EH (cell line): ENCODE measurements at regions not wholly inside any gene's neighbourhood (a gene's known extent, or its start where the extent isn't known, plus 50 kb on each side); places are given as distances from the start of the nearest gene placed in this dataset.
"Not testable (repeated sequence)": the region's sequence is repeated elsewhere in the genome, so short reads cannot be mapped to it uniquely, and the experiment has no call there.

ENCODE experiments used
- DNase-seq: peaks from one replicate; pipeline ENCODE4 v3.0.0-alpha.2; 2015; ENCODE audit warnings: low read depth

- no peak for DNase-seq
These were observed 906.7 kb downstream of the GRID1 start for GRCh38 chr10:85459906-85460305.

- no peak for DNase-seq
These were observed 902.3 kb downstream of the GRID1 start for GRCh38 chr10:85464336-85464735.

DNA sequence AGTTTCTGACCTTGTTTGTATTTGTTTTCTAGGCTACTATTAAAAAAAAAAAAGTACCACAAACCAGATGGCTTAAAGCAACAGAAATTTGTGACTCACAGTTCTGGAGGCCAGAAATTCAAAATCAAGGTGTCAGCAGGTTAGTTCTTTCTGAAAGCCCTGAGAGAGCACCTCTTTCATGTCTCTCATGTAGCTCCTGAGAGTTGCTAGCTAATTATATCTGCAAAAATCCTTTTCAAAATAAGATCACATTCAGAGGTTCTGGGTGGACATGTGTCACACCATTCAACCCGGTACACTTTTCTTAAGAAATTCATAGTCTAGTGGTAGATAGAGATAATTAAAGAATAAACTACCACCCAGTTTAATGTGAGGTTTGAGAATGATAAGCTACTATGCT lies 888.6 kb downstream of the GRID1 start:
- DNase-seq, result no peak

DNA sequence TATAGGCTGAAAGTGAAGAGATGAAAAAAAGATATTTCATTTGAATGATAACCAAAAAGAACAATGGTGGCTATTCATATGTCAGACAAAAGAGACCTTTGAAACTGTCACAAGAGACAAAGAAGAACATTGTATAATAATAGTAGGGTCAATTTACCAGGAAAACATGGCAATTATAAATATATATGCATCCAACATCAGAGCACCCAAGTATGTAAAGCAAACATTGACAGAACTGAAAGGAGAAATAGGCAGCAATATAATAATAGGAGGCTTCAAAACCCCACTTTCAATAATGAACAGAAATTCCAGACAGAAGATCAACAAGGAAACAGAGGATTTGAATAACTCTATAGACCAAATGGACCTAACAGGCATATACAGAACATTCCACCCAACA lies 876.2 kb downstream of the GRID1 start:
- no peak for DNase-seq

DNA sequence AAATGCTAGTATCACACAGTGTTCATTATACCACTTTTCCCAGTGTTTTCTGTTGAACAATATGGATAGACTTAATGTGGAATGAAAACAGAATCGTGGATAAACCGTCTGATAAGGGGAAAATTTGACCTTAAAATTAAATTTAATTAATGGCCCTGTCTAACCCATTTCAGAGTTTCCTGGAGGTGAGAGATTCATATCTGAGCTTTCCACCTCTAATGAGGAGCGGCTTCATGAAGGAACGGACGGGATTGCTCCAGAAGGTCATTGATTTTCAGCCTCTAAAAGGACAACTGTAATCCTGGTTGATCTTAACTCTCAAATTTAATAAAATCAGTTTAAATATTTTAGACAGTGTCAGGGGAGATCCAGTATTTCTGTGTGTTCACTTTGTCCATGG lies 874.9 kb downstream of the GRID1 start:
- DNase-seq, result no peak

- DNase-seq, result no peak
These were observed 873.9 kb downstream of the GRID1 start for GRCh38 chr10:85492684-85493083.

- DNase-seq, result no peak
These were observed 872.9 kb downstream of the GRID1 start for GRCh38 chr10:85493703-85494102.

DNA sequence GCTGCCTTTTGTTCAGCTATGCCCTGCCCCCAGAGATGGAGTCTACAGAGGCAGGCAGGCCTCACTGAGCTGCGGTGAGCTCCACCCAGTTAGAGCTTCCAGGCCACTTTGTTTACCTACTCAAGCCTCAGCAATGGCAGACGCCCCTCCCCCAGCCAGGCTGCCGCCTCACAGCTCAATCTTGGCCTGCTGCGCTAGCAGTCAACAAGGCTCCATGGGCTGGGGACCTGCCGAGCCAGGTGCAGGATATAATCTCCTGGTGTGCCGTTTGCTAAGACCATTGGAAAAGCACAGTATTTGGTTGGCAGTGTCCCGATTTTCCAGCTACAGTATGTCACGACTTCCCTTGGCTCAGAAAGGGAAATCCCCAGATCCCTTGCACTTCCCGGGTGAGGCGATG lies 862.0 kb downstream of the GRID1 start:
- not testable (repeated sequence) for DNase-seq

GRCh38 chr10:85508159-85508558 lies 858.4 kb downstream of the GRID1 start:
- DNase-seq, result no peak

GRCh38 chr10:85510682-85511081 lies 855.9 kb downstream of the GRID1 start:
- no peak for DNase-seq

- no peak for DNase-seq
These were observed 853.2 kb downstream of the GRID1 start for GRCh38 chr10:85513436-85513835.

DNA sequence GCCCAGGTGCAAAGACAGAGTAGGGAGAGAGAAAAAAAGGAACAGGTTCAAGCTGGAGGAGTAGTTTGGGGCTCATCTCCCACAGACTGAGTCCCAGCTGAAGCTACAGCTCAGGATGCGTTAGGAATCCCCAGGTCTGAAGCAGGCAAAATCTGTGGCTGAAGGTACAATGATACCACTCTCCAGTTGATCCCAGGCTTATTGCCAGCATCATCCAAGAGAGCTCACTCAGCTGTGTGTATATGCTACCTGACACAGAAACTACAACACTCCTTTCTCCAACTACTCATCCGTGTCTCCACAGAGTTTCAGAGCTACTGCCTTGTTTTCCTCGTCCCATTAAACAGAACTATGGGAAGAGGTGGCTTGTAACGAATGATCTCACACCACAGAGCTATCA lies 851.3 kb downstream of the GRID1 start:
- DNase-seq, result no peak

DNA sequence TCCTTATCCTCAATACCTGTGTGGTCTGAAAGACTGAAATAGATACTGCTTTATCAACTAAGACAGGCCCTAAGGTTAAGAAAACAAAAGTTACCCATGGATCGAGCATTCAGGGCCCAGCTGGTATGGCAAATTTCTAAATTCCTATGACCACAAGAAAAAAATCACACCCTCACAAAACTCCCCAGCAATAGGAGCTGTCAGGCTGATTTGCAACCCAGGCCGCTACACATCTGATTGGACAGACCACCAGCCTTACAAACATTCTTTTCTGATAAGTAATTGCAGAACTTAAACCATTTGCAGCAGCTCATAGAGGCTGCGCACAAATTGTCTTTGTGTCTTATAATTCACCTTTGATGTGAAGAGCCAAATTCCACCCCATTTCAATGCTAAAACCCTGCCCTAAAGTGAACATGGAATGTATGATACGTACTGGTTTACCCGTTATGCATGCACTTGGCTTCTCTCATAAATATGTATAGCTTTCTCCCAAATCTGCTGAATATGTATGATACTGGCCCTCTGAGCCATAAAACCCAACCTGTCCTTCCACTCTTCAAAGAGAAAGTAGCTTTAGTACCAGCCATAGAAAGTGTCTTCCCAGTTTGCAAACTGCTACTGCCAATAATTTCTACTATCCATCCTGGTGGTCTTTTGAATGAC lies 842.5 kb downstream of the GRID1 start:
- no peak for DNase-seq

DNA sequence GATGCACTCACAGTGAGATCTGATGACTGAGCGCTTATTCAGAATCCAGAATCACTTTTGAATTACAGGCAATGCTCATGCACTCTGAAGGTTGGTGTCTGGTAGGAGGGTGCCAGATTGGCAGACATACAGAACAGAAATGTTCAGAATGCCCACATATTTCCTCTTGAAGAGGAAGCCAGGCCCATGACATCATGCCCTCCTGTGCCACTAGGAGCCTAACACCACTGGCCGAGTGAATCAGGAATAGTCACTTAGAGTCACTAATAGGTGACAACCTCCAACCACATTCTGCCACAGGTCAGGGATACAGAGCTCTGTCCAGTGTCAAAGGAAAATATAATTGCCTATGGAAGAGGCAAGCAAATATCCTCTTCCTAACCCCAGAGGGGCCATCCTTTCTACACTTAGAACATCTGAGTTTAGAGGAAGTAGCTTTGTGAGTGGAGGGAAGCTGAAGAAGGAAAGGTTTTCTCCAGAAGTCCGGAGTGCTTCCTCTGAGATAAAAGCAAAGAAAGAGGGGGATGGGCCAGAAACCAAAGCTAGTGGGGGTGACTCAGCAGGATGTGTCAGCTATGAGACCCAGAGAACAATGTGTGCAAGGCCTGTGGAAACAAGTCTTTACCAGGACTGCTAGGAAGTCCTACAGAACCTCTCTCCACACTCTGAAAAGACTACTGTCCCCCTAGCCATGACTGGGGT lies 838.8 kb downstream of the GRID1 start:
- no peak for DNase-seq

DNA sequence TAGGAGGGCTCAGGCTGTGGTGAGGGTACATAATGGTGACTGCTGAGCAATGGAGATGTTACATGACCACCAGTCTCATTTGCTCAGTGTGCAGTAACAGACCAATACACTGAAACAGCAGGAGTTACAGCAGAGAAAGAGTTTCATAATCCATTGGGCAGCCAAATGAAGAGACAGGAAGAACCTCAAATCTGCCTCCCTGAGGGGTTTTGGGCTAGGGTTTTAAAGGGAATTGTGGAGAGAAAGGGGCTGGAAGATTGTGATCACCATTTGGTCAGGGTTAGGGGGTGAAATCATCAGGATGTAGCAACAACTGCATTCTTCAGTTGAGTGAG lies 838.3 kb downstream of the GRID1 start:
- no peak for DNase-seq

- no peak for DNase-seq
These were observed 834.9 kb downstream of the GRID1 start for GRCh38 chr10:85531706-85532105.

- DNase-seq, result no peak
These were observed 833.8 kb downstream of the GRID1 start for GRCh38 chr10:85532773-85533172.

DNA sequence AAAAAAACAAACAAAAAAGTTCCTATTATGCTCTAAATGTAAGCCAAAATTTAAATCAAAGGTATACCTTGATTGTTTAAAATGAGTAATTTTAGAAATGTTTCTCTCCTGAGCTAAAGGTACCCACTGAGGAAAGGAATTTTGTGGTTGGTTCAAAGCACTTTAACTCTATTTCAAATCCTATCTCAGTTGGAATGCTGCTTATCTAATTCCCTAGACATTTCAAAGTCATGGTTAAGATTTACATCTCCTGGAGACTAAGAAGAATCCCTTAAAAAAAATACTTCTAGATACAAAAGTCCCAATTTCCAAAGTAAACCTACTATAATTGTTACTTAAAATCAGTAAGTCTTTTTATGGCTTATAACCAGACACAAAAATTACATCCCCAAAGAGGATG lies 830.7 kb downstream of the GRID1 start:
- DNase-seq, result no peak

GRCh38 chr10:85537561-85537960 lies 829.0 kb downstream of the GRID1 start:
- DNase-seq, result no peak

DNA sequence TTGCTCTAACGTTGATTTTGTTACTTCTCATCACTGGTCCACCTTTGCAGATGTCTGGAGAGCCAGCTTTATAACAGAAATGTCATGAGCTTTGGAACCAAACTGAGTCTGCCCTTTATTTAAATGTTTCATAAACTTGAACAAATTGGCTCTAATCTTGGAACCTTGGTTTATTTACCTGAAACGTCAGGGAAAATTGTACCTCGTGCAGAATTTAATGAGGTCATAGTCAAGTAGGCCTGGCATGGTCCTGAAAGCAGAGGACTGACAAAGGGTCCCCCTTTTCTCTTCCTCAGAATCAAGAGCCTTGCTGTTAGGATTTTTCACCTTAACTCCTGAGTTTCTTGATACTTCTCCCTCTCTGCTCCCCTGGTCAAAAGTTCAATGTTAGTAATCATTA lies 828.0 kb downstream of the GRID1 start:
- DNase-seq, result no peak

- DNase-seq, result no peak
These were observed 824.4 kb downstream of the GRID1 start for GRCh38 chr10:85542152-85542551.

- no peak for DNase-seq
These were observed 823.5 kb downstream of the GRID1 start for GRCh38 chr10:85542936-85543730.

DNA sequence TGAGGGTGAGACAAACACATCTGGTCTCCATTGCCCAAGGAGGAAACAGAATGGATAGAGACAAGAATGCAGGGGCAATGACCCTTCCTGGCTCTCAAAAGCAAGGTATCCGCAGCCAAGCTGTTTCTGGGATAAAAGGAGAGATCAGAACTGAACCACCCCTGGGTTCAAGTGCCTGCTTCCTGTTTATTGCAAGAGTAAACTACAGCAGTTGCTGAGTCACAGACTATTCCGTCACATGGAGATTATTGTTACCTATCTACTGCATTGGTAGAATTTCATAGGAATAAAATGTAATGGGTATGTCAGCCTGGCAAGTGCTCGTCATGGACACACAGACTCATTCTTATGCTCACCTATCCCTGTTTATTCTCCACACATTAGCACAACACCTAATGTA lies 821.6 kb downstream of the GRID1 start:
- DNase-seq, result no peak
